ENCODE measurements at regions not wholly inside any gene's neighbourhood (a gene's known extent, or its start where the extent isn't known, plus 50 kb on each side); places are given as distances from the start of the nearest gene placed in this dataset.
"Not testable (repeated sequence)": the region's sequence is repeated elsewhere in the genome, so short reads cannot be mapped to it uniquely, and the experiment has no call there.

GRCh38 chr12:102642199-102642598 lies 161.8 kb upstream of the IGF1 start:
- no peak for TF ChIP-seq CTCF (IDR thresholded peaks at IDR 0.05; ENCODE audit: extremely low read depth, missing control alignments)
- DNase-seq (ENCODE audit: low spot score), result no peak

GRCh38 chr12:102640658-102641057 lies 160.3 kb upstream of the IGF1 start:
- not testable (repeated sequence) for DNase-seq (ENCODE audit: low spot score)

- DNase-seq (ENCODE audit: low spot score), result no peak
- no peak for TF ChIP-seq CTCF (IDR thresholded peaks at IDR 0.05; ENCODE audit: extremely low read depth, missing control alignments)
These were observed 158.4 kb upstream of the IGF1 start for GRCh38 chr12:102638777-102639176.

- DNase-seq (ENCODE audit: low spot score), result no peak
- TF ChIP-seq CTCF (IDR thresholded peaks at IDR 0.05; ENCODE audit: extremely low read depth, missing control alignments), result no peak
These were observed 153.7 kb upstream of the IGF1 start for GRCh38 chr12:102633981-102634605.

- DNase-seq (ENCODE audit: low spot score), result no peak
- TF ChIP-seq CTCF (IDR thresholded peaks at IDR 0.05; ENCODE audit: extremely low read depth, missing control alignments), result no peak
These were observed 150.9 kb upstream of the IGF1 start for GRCh38 chr12:102631274-102631673.

GRCh38 chr12:102629262-102629888 lies 149.0 kb upstream of the IGF1 start:
- TF ChIP-seq CTCF (IDR thresholded peaks at IDR 0.05; ENCODE audit: extremely low read depth, missing control alignments), result no peak
- DNase-seq (ENCODE audit: low spot score), result no peak

GRCh38 chr12:102625819-102626218 lies 145.5 kb upstream of the IGF1 start:
- no peak for TF ChIP-seq CTCF (IDR thresholded peaks at IDR 0.05; ENCODE audit: extremely low read depth, missing control alignments)
- no peak for DNase-seq (ENCODE audit: low spot score)

- no peak for TF ChIP-seq CTCF (IDR thresholded peaks at IDR 0.05; ENCODE audit: extremely low read depth, missing control alignments)
- DNase-seq (ENCODE audit: low spot score), result no peak
These were observed 142.3 kb upstream of the IGF1 start for GRCh38 chr12:102622618-102623017.
